Astrocyte of the spinal cord (primary cell): ENCODE measurements at regions not wholly inside any gene's neighbourhood (a gene's known extent, or its start where the extent isn't known, plus 50 kb on each side); places are given as distances from the start of the nearest gene placed in this dataset.
"Not testable (repeated sequence)": the region's sequence is repeated elsewhere in the genome, so short reads cannot be mapped to it uniquely, and the experiment has no call there.

ENCODE experiments used
- DNase-seq: peaks from one replicate; pipeline ENCODE4 v3.0.0; 2011; ENCODE audit warnings: low read depth, low spot score
- H3K4me3 ChIP-seq: 2 replicates; pipeline ENCODE4 v1.5.1; 2011; ENCODE audit warnings: low read depth, mild to moderate bottlenecking, low read length, moderate library complexity
- CTCF ChIP-seq: IDR thresholded peaks from 2 replicates; pipeline ENCODE4 v1.5.1; 2012; ENCODE audit warnings: low read depth, mild to moderate bottlenecking, low read length, inconsistent platforms
- in situ Hi-C: cut with HindIII; loops from 2 replicates; pipeline ENCODE4 v1.10.0; 2017; ENCODE audit warnings: low sequenced_read_pairs

- no peak overlapping the region for H3K4me3 ChIP-seq
- TF ChIP-seq CTCF = no peak
- in situ Hi-C loops = no loop called here
- no peak for DNase-seq
Observed at GRCh38 chr11:28794405-28794804, 686.2 kb downstream of the METTL15 start.

GRCh38 chr11:28793282-28793738 lies 685.1 kb downstream of the METTL15 start:
- in situ Hi-C loops = no loop called here
- DNase-seq = no peak
- no peak overlapping the region for H3K4me3 ChIP-seq
- TF ChIP-seq CTCF = no peak

DNA sequence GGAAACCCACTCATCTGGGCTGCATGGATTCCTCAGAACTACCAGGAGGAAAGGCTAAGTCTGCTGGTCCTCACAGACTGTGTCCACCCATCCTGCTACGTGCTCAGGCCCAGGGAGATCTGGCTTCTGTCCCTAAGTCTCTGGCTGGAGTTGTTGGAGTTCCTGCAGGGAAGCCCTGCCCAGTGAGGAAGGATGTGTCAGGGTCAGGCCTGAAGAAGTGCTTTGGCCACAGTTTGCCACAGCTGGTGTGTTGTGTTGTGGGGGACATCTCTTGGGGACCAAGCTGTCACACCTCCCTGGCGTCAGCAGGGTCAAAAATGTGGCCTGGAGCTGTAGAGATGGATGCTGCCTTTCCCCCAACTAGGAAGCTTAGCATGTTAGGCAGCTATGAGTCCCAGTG lies 684.7 kb downstream of the METTL15 start:
- in situ Hi-C loops = no loop called here
- no peak for DNase-seq
- H3K4me3 ChIP-seq = no peak overlapping the region
- TF ChIP-seq CTCF = no peak

DNA sequence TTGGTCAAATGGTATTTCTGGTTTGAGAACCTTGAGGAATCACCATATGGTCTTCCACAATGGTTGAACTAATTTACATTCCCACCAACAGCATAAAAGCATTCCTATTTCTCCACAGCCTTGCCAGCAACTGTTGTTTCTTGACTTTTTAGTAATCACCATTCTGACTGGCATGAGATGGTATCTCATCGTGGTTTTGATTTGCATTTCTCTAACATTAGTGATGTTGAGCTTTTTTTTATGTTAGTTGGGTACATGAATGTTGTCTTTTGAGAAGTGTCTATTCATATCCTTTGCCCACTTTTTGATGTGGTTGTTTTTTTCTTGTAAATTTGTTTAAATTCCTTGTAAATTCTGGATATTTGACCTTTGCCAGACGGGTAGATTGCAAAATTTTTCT lies 679.7 kb downstream of the METTL15 start:
- peak; percentile 47 for DNase-seq
- in situ Hi-C loops, H3K4me3 ChIP-seq: not testable (repeated sequence)

- no peak for DNase-seq
- TF ChIP-seq CTCF = no peak
- no peak overlapping the region for H3K4me3 ChIP-seq
- in situ Hi-C loops = no loop called here
Observed at GRCh38 chr11:28777126-28777525, 668.9 kb downstream of the METTL15 start.

GRCh38 chr11:28773606-28774005 lies 665.4 kb downstream of the METTL15 start:
- no peak overlapping the region for H3K4me3 ChIP-seq
- in situ Hi-C loops = no loop called here
- no peak for DNase-seq
- TF ChIP-seq CTCF = no peak

GRCh38 chr11:28770806-28771205 lies 662.6 kb downstream of the METTL15 start:
- TF ChIP-seq CTCF = no peak
- no peak overlapping the region for H3K4me3 ChIP-seq
- in situ Hi-C loops = no loop called here
- DNase-seq = no peak
